ENCODE measurements at regions not wholly inside any gene's neighbourhood (a gene's known extent, or its start where the extent isn't known, plus 50 kb on each side); places are given as distances from the start of the nearest gene placed in this dataset.

- no peaks in the 10 kb centered on the region for H3K36me3 ChIP-seq (ENCODE audit: control insufficient read depth, insufficient read depth, low read length)
- no peaks in the 10 kb centered on the region for H3K27me3 ChIP-seq (ENCODE audit: control insufficient read depth, insufficient read depth, low read length, poor library complexity, severe bottlenecking)
- TF ChIP-seq, protein P1, sequence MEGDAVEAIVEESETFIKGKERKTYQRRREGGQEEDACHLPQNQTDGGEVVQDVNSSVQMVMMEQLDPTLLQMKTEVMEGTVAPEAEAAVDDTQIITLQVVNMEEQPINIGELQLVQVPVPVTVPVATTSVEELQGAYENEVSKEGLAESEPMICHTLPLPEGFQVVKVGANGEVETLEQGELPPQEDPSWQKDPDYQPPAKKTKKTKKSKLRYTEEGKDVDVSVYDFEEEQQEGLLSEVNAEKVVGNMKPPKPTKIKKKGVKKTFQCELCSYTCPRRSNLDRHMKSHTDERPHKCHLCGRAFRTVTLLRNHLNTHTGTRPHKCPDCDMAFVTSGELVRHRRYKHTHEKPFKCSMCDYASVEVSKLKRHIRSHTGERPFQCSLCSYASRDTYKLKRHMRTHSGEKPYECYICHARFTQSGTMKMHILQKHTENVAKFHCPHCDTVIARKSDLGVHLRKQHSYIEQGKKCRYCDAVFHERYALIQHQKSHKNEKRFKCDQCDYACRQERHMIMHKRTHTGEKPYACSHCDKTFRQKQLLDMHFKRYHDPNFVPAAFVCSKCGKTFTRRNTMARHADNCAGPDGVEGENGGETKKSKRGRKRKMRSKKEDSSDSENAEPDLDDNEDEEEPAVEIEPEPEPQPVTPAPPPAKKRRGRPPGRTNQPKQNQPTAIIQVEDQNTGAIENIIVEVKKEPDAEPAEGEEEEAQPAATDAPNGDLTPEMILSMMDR (conservative IDR thresholded peaks at IDR 0.05), result no peak
- no peak overlapping the region for H3K27ac Mint-ChIP-seq
- H3K4me1 Mint-ChIP-seq, result no peaks in the 10 kb centered on the region
- H3K4me3 Mint-ChIP-seq, result no peak overlapping the region
- H3K4me3 ChIP-seq (ENCODE audit: low read length), result no peak overlapping the region
- no peaks in the 10 kb centered on the region for H3K9me3 ChIP-seq (ENCODE audit: control insufficient read depth, low read length)
- no peaks in the 10 kb centered on the region for H3K4me1 ChIP-seq (ENCODE audit: control insufficient read depth, insufficient read depth, low read length)
- no peak overlapping the region for H3K9ac ChIP-seq (ENCODE audit: extremely low read depth, low read length, poor library complexity, severe bottlenecking)
- H3K36me3 Mint-ChIP-seq (ENCODE audit: low read depth), result no peaks in the 10 kb centered on the region
- no peak for DNase-seq
- WGBS, 2 experiments (ENCODE audit: insufficient coverage in 1 of 2, insufficient read length in 1 of 2), result 87 to 91% methylated on average over 15 to 17 of the region's 17 CpGs
- no peak overlapping the region for H3K27ac ChIP-seq (ENCODE audit: low read depth, low read length)
- H3K27me3 Mint-ChIP-seq (ENCODE audit: insufficient read depth), result no peaks in the 10 kb centered on the region
- H3K9me3 Mint-ChIP-seq, result no peaks in the 10 kb centered on the region
These were observed 150.6 kb upstream of the RAB12 start for GRCh38 chr18:8458546-8459215.

DNA sequence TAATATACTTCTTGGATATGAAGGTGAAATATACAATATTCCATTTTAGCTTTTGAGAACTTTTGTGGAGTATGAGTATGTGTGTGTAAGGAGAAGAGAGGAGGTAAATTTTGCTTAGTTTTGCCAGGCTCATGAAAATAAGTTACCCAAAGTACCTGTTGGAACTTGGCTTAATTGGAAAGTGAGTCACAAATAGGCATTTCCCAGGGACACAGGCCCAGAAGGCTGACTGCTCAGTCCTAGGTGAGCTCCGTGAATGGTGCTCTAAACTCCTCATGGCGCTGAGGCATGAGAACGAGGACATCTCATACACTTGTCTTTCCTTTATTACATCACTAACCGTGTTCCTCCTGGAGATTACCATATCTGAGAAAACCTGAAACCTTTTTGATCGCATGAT is 148.5 kb upstream of the RAB12 start:
- 94 to 95% methylated on average over 5 of the region's 5 CpGs for WGBS, 2 experiments (ENCODE audit: insufficient coverage in 1 of 2, insufficient read length in 1 of 2)
- DNase-seq, result no peak
- TF ChIP-seq, protein P1 (conservative IDR thresholded peaks at IDR 0.05), result no peak
- no peak overlapping the region for H3K4me3 ChIP-seq (ENCODE audit: low read length)
- no peaks in the 10 kb centered on the region for H3K27me3 ChIP-seq (ENCODE audit: control insufficient read depth, insufficient read depth, low read length, poor library complexity, severe bottlenecking)
- no peaks in the 10 kb centered on the region for H3K9me3 ChIP-seq (ENCODE audit: control insufficient read depth, low read length)
- no peaks in the 10 kb centered on the region for H3K4me1 Mint-ChIP-seq
- H3K27ac Mint-ChIP-seq, result no peak overlapping the region
- H3K36me3 ChIP-seq (ENCODE audit: control insufficient read depth, insufficient read depth, low read length), result no peaks in the 10 kb centered on the region
- no peaks in the 10 kb centered on the region for H3K27me3 Mint-ChIP-seq (ENCODE audit: insufficient read depth)
- no peaks in the 10 kb centered on the region for H3K4me1 ChIP-seq (ENCODE audit: control insufficient read depth, insufficient read depth, low read length)
- no peak overlapping the region for H3K9ac ChIP-seq (ENCODE audit: extremely low read depth, low read length, poor library complexity, severe bottlenecking)
- H3K9me3 Mint-ChIP-seq, result no peaks in the 10 kb centered on the region
- no peak overlapping the region for H3K4me3 Mint-ChIP-seq
- no peaks in the 10 kb centered on the region for H3K36me3 Mint-ChIP-seq (ENCODE audit: low read depth)
- H3K27ac ChIP-seq (ENCODE audit: low read depth, low read length), result no peak overlapping the region

- Mint-ChIP-seq H3K9me3 (no peaks in the 10 kb centered on the region), H3K4me3 (no peak overlapping the region), H3K36me3 (ENCODE audit: low read depth) (no peaks in the 10 kb centered on the region), H3K27ac (no peak overlapping the region), H3K4me1 (no peaks in the 10 kb centered on the region), H3K27me3 (ENCODE audit: insufficient read depth) (no peaks in the 10 kb centered on the region)
- Histone ChIP-seq H3K27ac (ENCODE audit: low read depth, low read length) (no peak overlapping the region), H3K27me3 (ENCODE audit: control insufficient read depth, insufficient read depth, low read length, poor library complexity, severe bottlenecking) (no peaks in the 10 kb centered on the region), H3K9me3 (ENCODE audit: control insufficient read depth, low read length) (no peaks in the 10 kb centered on the region), H3K4me1 (ENCODE audit: control insufficient read depth, insufficient read depth, low read length) (no peaks in the 10 kb centered on the region), H3K4me3 (ENCODE audit: low read length) (no peak overlapping the region), H3K36me3 (ENCODE audit: control insufficient read depth, insufficient read depth, low read length) (no peaks in the 10 kb centered on the region), H3K9ac (ENCODE audit: extremely low read depth, low read length, poor library complexity, severe bottlenecking) (no peak overlapping the region)
- no peak for DNase-seq
- WGBS, 2 experiments (ENCODE audit: insufficient coverage in 1 of 2, insufficient read length in 1 of 2), result 71 to 85% methylated on average over 1 to 2 of the region's 2 CpGs
- TF ChIP-seq, protein P1 (conservative IDR thresholded peaks at IDR 0.05), result no peak
These were observed 147.7 kb upstream of the RAB12 start for GRCh38 chr18:8461544-8461943.
